HUES48 (cell line): ENCODE measurements at regions not wholly inside any gene's neighbourhood (a gene's known extent, or its start where the extent isn't known, plus 50 kb on each side); places are given as distances from the start of the nearest gene placed in this dataset.

ENCODE experiments used
- H3K27ac ChIP-seq: one replicate; pipeline ENCODE4 v1.7.0; 2013; ENCODE audit warnings: low read depth, low read length, inconsistent platforms
- H3K27me3 ChIP-seq: 2 replicates; pipeline ENCODE4 v1.6.1; 2013; ENCODE audit warnings: mild to moderate bottlenecking, low read length; ENCODE audit not compliant: control insufficient read depth, insufficient read depth
- H3K36me3 ChIP-seq: 2 replicates; pipeline ENCODE4 v1.6.1; 2013; ENCODE audit warnings: low read length; ENCODE audit not compliant: control insufficient read depth, insufficient read depth
- H3K4me1 ChIP-seq: 2 replicates; pipeline ENCODE4 v1.6.1; 2013; ENCODE audit warnings: mild to moderate bottlenecking, low read length; ENCODE audit not compliant: control insufficient read depth, insufficient read depth
- H3K4me3 ChIP-seq: 2 replicates; pipeline ENCODE4 v1.5.1; 2013; ENCODE audit warnings: mild to moderate bottlenecking, low read depth, low read length
- H3K9ac ChIP-seq: 2 replicates; pipeline ENCODE4 v1.6.1; 2013; ENCODE audit warnings: mild to moderate bottlenecking, low read depth, low read length, moderate library complexity
- H3K9me3 ChIP-seq: 2 replicates; pipeline ENCODE4 v1.6.1; 2013; ENCODE audit warnings: low read length; ENCODE audit not compliant: control insufficient read depth, insufficient read depth

DNA sequence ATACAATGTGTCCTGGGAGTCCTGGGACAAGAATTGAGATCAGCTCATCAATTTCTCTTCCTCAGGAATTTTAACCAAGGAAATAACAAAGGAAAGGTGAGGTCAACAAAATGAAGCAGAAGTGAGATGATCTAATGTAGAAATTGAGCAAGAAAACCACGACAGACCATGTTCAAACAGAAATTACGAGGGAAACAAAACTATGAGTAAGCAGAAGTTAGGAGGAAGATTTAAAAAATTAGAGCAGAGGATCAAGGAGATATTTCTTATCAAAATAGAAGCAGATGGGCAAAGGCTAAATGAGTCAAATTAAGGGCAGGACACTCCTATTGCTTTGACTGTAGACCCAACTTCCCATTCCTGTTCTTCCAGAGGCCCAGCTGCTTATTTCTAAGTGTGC lies 97.4 kb downstream of the HINT1 start:
- Histone ChIP-seq H3K9ac (no peak overlapping the region), H3K4me1 (no peaks in the 10 kb centered on the region), H3K4me3 (no peak overlapping the region), H3K27ac (no peak overlapping the region), H3K27me3 (no peaks in the 10 kb centered on the region), H3K36me3 (no peaks in the 10 kb centered on the region), H3K9me3 (peaks cover 9% of the 10 kb centered on the region)

DNA sequence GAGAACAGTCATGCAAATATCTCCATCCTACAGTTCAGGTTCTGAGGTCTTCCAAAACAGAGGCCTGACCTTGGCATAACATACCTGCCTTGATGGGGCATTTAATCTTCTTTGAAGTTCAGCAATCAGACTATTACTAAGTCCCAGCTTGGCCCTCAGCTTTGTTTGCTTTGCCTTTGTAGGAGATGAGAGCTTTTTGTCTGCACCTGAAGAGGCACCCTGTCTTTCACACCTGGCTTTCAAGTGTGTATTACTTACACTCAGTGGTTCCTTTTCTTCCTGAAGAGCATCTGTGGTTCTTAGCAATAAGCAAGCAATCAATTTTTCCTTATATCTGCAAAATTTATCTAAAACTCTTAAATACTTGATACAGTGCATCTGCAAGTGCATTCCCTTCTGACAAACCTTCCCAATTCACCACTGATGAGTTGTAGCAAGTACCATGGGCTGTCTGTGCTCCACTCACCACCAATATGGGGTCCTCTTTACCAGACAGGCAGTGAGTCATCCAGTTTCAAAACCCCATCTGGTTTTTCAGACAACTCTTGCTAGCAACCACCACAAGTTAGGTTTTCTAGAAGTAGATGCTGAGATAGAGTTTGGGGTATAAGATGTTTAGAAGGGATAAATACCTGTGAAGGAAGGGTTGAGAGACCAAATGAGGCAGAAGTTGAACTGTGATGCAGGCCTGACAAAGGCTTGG lies 100.2 kb downstream of the HINT1 start:
- no peak overlapping the region for H3K4me3 ChIP-seq
- no peak overlapping the region for H3K27ac ChIP-seq
- H3K9me3 ChIP-seq, result peaks cover 9% of the 10 kb centered on the region
- H3K4me1 ChIP-seq, result no peaks in the 10 kb centered on the region
- H3K36me3 ChIP-seq, result no peaks in the 10 kb centered on the region
- H3K27me3 ChIP-seq, result no peaks in the 10 kb centered on the region
- no peak overlapping the region for H3K9ac ChIP-seq

DNA sequence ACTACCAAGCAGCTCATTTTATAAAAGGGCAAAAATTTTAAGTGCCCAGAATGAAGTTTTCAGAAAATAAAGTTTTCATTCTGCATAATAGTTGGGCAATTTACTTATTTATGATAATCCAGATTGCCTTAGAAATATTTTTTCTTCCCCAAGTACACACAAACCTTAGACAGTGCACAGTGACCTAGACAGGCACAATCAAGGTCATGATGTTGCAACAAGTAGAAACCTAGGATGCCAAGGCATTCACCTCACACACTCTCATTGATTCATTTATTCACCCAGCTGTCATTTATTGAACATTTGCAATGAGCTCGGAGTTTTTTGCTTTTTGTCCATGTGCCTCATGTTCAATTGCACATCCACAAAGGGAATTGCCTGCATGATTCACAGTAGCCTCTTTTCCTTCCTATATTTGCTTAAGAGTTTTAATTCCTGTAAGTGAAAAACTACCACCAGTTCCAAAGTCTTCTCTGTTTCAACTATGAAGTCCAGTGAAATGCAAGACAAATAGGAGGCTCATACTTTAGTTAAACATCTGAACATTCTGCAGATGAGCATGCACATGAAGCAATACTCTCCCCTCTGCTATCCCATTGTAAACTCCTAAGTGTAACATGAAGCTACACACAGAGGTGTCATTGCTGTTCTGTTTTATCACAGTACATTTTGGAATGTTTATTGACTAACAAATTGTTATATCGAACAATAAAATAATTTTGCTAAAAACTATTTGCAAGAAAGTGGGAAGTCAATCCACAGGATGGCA lies 122.9 kb downstream of the HINT1 start:
- Histone ChIP-seq H3K36me3 (no peaks in the 10 kb centered on the region), H3K4me1 (no peaks in the 10 kb centered on the region), H3K9ac (no peak overlapping the region), H3K4me3 (no peak overlapping the region), H3K27ac (no peak overlapping the region), H3K27me3 (no peaks in the 10 kb centered on the region), H3K9me3 (no peaks in the 10 kb centered on the region; the same call in 1 of the 2 replicates)

DNA sequence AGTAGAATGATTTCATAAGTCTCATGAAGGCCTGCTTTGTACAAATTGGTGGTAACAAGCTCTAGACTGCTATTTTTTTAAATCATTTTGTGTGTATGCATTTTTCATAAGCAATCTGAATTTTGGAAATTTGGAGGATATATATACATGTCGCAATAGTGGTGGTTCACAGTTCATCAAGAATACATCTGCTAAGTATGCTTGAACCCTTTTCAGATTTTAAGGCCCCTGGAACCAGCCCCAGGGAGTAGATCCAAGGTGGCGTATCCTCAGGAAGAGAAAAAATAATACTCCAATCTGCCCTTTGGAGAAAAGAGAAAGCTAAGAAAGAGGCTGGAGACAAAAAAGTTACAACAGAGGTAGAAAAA lies 141.6 kb downstream of the HINT1 start:
- no peak overlapping the region for H3K9ac ChIP-seq
- no peak overlapping the region for H3K27ac ChIP-seq
- no peaks in the 10 kb centered on the region for H3K4me1 ChIP-seq
- no peaks in the 10 kb centered on the region for H3K9me3 ChIP-seq
- H3K4me3 ChIP-seq, result no peak overlapping the region
- no peaks in the 10 kb centered on the region for H3K27me3 ChIP-seq
- no peaks in the 10 kb centered on the region for H3K36me3 ChIP-seq

DNA sequence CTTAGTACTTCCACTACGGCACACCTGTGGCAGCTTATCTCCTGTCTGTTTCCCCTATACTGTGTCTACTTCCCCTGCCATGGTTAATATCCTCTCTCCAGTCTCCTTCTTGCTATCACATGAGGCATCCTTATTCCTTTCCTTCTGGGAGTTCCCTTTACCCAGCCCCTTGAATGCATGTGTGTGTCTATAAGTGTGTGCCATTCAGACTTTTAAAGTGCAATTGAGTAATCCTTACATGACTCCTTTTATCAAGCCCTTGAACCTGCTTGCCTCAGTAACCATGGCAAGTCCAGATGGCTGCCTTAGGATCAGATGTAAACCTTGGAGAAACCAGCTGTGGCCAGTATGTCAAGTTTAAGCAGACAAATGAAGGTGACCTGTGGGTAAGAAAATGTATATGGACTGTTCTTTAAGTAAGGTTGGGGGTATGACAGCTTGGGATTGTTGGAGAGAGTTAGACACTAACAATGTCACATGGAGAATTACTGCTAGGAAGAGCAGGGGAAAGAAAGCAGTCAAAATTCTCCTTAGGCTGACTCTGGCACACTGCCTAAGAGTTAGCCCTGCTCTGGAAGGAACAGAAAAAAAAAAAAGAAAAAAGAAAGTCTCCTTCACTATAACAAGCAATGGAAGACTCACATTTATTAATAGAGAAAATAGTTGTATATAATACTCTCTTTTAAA lies 142.1 kb downstream of the HINT1 start:
- no peaks in the 10 kb centered on the region for H3K36me3 ChIP-seq
- no peak overlapping the region for H3K27ac ChIP-seq
- H3K9ac ChIP-seq, result no peak overlapping the region
- no peaks in the 10 kb centered on the region for H3K9me3 ChIP-seq
- no peaks in the 10 kb centered on the region for H3K27me3 ChIP-seq
- no peaks in the 10 kb centered on the region for H3K4me1 ChIP-seq
- H3K4me3 ChIP-seq, result no peak overlapping the region

DNA sequence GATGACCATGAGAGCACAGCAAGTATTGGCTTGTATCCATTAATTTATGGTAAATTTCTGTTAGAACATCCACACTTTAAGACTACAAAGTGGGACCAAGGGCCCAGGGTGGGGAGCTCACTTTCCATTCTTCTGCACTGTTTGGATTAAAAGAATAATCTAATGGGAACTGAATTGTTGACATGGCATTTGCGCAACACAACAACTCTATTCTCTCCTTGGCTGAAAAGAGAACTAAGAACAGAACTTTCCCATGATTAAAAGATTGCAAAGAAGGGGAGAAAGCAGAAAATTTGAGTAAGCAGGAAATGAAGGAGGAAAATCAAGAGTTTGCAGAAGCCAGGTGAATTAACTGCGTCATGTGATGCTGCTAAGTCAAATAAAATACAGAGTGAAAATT lies 143.4 kb downstream of the HINT1 start:
- H3K27ac ChIP-seq, result no peak overlapping the region
- no peak overlapping the region for H3K9ac ChIP-seq
- H3K4me1 ChIP-seq, result no peaks in the 10 kb centered on the region
- H3K4me3 ChIP-seq, result no peak overlapping the region
- H3K9me3 ChIP-seq, result no peaks in the 10 kb centered on the region
- H3K36me3 ChIP-seq, result no peaks in the 10 kb centered on the region
- no peaks in the 10 kb centered on the region for H3K27me3 ChIP-seq

DNA sequence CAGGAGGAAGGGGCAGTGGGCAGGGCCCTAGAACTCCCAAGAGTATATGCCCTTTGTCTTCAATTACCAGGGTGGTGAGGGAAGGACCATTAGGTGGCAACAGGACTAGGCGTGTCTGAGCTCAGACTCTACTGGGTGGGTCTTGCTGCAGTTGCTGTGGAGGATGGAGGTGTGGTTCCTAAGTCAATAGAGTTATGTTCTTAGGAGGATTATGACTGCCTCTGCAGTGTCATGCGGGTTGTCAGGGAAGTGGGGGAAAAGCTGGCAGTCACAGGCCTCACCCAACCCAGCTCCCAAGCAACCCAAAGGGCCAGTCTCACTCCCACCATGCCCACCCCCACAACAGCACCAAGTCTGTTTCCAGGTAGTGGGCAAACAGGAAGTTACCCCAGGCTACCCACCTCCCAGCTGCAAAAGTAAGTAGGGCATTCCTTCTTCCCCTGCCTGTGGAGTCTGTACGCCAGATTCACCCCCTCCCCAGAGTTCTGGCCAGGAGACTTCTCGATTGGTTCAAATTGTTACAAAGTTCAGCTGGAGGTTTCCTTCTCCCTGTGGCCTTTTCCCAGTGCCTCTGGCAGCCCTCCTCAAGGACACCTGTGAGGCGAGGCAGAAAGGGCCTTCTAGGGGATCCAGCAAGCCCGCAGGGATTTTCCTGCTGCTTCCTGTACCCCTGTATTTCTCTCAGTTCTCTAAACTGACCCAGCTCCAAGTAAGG lies 145.3 kb downstream of the HINT1 start:
- Histone ChIP-seq H3K9me3 (no peaks in the 10 kb centered on the region), H3K27me3 (no peaks in the 10 kb centered on the region), H3K27ac (no peak overlapping the region), H3K4me1 (no peaks in the 10 kb centered on the region), H3K4me3 (no peak overlapping the region), H3K36me3 (no peaks in the 10 kb centered on the region), H3K9ac (no peak overlapping the region)

DNA sequence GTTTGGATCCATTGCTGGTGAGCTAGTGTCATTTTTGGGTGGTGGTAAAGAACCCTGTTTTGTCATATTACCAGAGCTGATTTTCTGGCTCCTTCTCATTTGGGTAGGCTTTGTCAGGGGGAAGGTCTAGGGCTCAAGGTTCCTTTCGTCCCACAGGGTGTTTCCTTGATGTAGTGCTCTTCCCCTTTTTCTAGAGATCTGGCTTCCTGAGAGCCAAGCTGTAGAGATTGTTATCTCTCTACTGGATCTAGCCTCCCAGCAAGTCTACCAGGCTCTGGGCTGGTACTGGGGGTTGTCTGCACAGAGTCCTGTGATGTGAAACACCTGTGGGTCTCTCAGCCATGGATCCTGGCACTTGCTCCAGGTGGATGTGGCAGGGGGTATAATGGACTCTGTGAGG lies 145.9 kb downstream of the HINT1 start:
- Histone ChIP-seq H3K9ac (no peak overlapping the region), H3K36me3 (no peaks in the 10 kb centered on the region), H3K4me1 (no peaks in the 10 kb centered on the region), H3K9me3 (no peaks in the 10 kb centered on the region), H3K27ac (no peak overlapping the region), H3K27me3 (no peaks in the 10 kb centered on the region), H3K4me3 (no peak overlapping the region)

DNA sequence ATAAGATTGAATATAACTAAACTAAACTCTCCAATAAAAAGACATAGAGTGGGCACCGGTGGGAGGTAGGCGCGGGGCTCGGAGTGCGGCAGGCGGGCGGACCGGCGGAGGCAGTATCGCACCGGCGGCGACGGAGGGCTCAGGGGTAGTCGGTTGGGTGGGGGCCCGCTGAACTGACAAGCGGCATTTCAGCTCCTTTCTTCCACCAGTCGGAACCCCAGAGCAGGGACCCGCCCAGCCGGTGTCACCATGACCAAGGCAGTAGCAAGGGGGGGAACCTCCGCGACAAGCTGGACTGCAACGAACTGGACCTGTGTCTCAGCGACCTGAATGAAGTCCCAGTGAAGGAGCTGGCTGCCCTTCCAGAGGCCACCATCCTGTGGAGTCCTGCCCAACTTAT lies 156.7 kb downstream of the HINT1 start:
- H3K4me1 ChIP-seq, result no peaks in the 10 kb centered on the region
- no peak overlapping the region for H3K9ac ChIP-seq
- H3K9me3 ChIP-seq, result no peaks in the 10 kb centered on the region
- no peaks in the 10 kb centered on the region for H3K36me3 ChIP-seq
- H3K27ac ChIP-seq, result no peak overlapping the region
- no peaks in the 10 kb centered on the region for H3K27me3 ChIP-seq
- no peak overlapping the region for H3K4me3 ChIP-seq

DNA sequence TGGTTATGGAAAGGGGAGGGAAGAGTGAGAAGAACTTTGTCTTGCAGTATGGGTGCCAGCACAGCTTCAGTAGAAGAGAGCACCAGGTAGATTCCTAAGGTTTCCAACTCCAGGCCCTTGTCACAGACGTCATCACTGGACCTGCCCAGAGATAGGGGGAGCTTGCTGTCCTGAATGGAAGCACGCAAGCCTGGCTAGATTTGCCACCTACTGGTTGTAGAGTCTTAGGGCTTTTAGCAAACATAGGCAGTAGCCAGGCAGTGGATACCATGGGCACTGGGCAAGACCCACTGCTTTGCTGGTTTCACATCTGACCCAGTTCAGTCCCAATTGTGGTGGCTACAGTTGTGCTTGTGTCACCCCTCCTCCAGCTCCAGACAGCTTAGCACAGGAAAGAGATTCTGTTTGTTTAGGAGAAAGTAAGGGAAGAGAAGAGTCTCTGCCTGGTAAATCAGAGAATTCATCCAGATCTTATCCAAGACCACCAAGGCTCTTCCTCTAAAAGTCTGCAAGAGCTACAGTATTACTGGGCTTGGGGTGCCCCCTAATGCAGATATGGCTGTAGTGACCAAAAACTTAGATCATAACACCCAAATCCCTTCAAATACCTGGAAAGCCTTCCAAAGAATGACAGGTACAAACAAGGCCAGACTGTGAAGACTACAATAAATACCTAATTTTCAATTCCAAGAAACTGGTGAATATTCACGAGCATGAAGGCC lies 158.9 kb downstream of the HINT1 start:
- no peaks in the 10 kb centered on the region for H3K9me3 ChIP-seq
- no peak overlapping the region for H3K27ac ChIP-seq
- no peak overlapping the region for H3K4me3 ChIP-seq
- H3K4me1 ChIP-seq, result no peaks in the 10 kb centered on the region
- no peaks in the 10 kb centered on the region for H3K27me3 ChIP-seq
- no peaks in the 10 kb centered on the region for H3K36me3 ChIP-seq
- H3K9ac ChIP-seq, result no peak overlapping the region
